Tibial artery (tissue), 4 donors: ENCODE measurements at regions not wholly inside any gene's neighbourhood (a gene's known extent, or its start where the extent isn't known, plus 50 kb on each side); places are given as distances from the start of the nearest gene placed in this dataset.
"Not testable (repeated sequence)": the region's sequence is repeated elsewhere in the genome, so short reads cannot be mapped to it uniquely, and the experiment has no call there.

Experiments
- DNase-seq, 2 donors: peaks; one replicate each; pipeline ENCODE4 v3.0.0-alpha.2; 2019
- H3K27ac ChIP-seq, 2 donors: fragments of 200-600 bp; sonication (generic) in 1 of 2; 1 replicate in 1 of 2; 2 replicates in 1 of 2; pipeline ENCODE4 v1.5.1; 2018 to 2019; ENCODE audit warnings: mild to moderate bottlenecking in 1 of 2
- H3K27me3 ChIP-seq, 2 donors: fragments of 200-600 bp; sonication (generic) in 1 of 2; one replicate each; pipeline versions ENCODE4 v1.5.1 to v1.6.0; 2016 to 2019
- H3K36me3 ChIP-seq, 3 donors: fragments of 200-600 bp; sonication (generic) in 2 of 3; one replicate each; pipeline ENCODE4 v1.5.1; 2016 to 2019; ENCODE audit warnings: mild to moderate bottlenecking in 2 of 3
- H3K4me1 ChIP-seq, 4 donors: fragments of 200-600 bp; sonication (generic) in 2 of 4; 1 replicate in 3 of 4; 2 replicates in 1 of 4; pipeline ENCODE4 v1.5.1; 2016 to 2019
- H3K4me3 ChIP-seq, 2 donors: fragments of 200-600 bp; sonication (generic) in 1 of 2; 1 replicate in 1 of 2; 2 replicates in 1 of 2; pipeline ENCODE4 v1.5.1; 2018 to 2019; ENCODE audit warnings: mild to moderate bottlenecking in 2 of 2
- H3K9me3 ChIP-seq, 3 donors: fragments of 200-600 bp; sonication (generic) in 1 of 3; one replicate each; pipeline ENCODE4 v1.5.1; 2016 to 2019
- CTCF ChIP-seq, 2 experiments: fragments of 200-600 bp in 1 of 2; fragments of 450-650 bp in 1 of 2; IDR thresholded peaks; one replicate each; pipeline ENCODE4 v1.5.1; 2017 to 2019; ENCODE audit warnings: antibody characterized with exemption in 2 of 2, mild to moderate bottlenecking in 1 of 2, moderate library complexity in 1 of 2
- intact Hi-C: fragments of 100-400 bp; cut with DNase I; formaldehyde crosslinking; loops from one replicate; pipeline ENCODE4 v1.15.0; 2023; ENCODE audit warnings: low total_unique reads

- H3K27ac ChIP-seq = no peak overlapping the region
- intact Hi-C loops = no loop called here
- DNase-seq = no peak
- no peak for TF ChIP-seq CTCF (IDR thresholded peaks at IDR 0.05)
- H3K9me3 ChIP-seq = no peaks in the 10 kb centered on the region
- H3K4me3 ChIP-seq = no peak overlapping the region
- H3K36me3 ChIP-seq = no peaks in the 10 kb centered on the region
- no peaks in the 10 kb centered on the region for H3K4me1 ChIP-seq
- no peaks in the 10 kb centered on the region for H3K27me3 ChIP-seq
These were observed 1456.4 kb upstream of the ACO1 start for GRCh38 chr9:30928045-30928444.

- intact Hi-C loops = no loop called here
- Histone ChIP-seq H3K27me3 (no peaks in the 10 kb centered on the region), H3K36me3 (no peaks in the 10 kb centered on the region), H3K27ac (no peak overlapping the region), H3K4me3 (no peak overlapping the region), H3K9me3 (no peaks in the 10 kb centered on the region), H3K4me1 (no peaks in the 10 kb centered on the region)
- TF ChIP-seq CTCF (IDR thresholded peaks at IDR 0.05) = no peak
- DNase-seq = no peak
These were observed 1452.2 kb upstream of the ACO1 start for GRCh38 chr9:30932226-30932625.

GRCh38 chr9:30935730-30936129, 1448.7 kb upstream of the ACO1 start:
- Histone ChIP-seq H3K36me3 (no peaks in the 10 kb centered on the region), H3K27ac (no peak overlapping the region), H3K4me1 (no peaks in the 10 kb centered on the region), H3K9me3 (no peaks in the 10 kb centered on the region), H3K27me3 (no peaks in the 10 kb centered on the region), H3K4me3 (no peak overlapping the region)
- DNase-seq = no peak
- intact Hi-C loops = no loop called here
- no peak for TF ChIP-seq CTCF (IDR thresholded peaks at IDR 0.05)

- H3K9me3 ChIP-seq = no peaks in the 10 kb centered on the region
- no peak overlapping the region for H3K27ac ChIP-seq
- H3K4me1 ChIP-seq = no peaks in the 10 kb centered on the region
- intact Hi-C loops = no loop called here
- no peak for TF ChIP-seq CTCF (IDR thresholded peaks at IDR 0.05)
- no peak overlapping the region for H3K4me3 ChIP-seq
- no peaks in the 10 kb centered on the region for H3K27me3 ChIP-seq
- H3K36me3 ChIP-seq = no peaks in the 10 kb centered on the region
- DNase-seq = no peak
These were observed 1447.3 kb upstream of the ACO1 start for GRCh38 chr9:30937106-30937505.

- H3K27me3 ChIP-seq, H3K36me3 ChIP-seq, H3K9me3 ChIP-seq, H3K4me1 ChIP-seq, DNase-seq, intact Hi-C loops, H3K4me3 ChIP-seq, H3K27ac ChIP-seq: not testable (repeated sequence)
These were observed 1441.6 kb upstream of the ACO1 start for GRCh38 chr9:30942852-30943251.

- Histone ChIP-seq H3K4me1 (no peaks in the 10 kb centered on the region), H3K4me3 (no peak overlapping the region), H3K27me3 (no peaks in the 10 kb centered on the region), H3K27ac (no peak overlapping the region), H3K36me3 (no peaks in the 10 kb centered on the region), H3K9me3 (peaks cover 0 to 8% (median 0%) of the 10 kb centered on the region in 3 donors)
- no peak for TF ChIP-seq CTCF (IDR thresholded peaks at IDR 0.05)
- DNase-seq = no peak
- intact Hi-C loops = no loop called here
These were observed 1440.8 kb upstream of the ACO1 start for GRCh38 chr9:30943446-30944224.
